Neural cell (in vitro differentiated cells): ENCODE measurements at regions not wholly inside any gene's neighbourhood (a gene's known extent, or its start where the extent isn't known, plus 50 kb on each side); places are given as distances from the start of the nearest gene placed in this dataset.
"Not testable (repeated sequence)": the region's sequence is repeated elsewhere in the genome, so short reads cannot be mapped to it uniquely, and the experiment has no call there.

Experiments
- EP300 ChIP-seq: fragments of 450-650 bp; conservative IDR thresholded peaks from 2 replicates; pipeline ENCODE4 v1.6.1; 2014; ENCODE audit warnings: antibody characterized with exemption, mild to moderate bottlenecking, moderate library complexity; ENCODE audit not compliant: poor library complexity, severe bottlenecking
- EZH2 ChIP-seq: fragments of 200-600, 300-800 bp; shearing (Covaris generic), sonication (generic); IDR thresholded peaks from 2 replicates; pipeline ENCODE4 v1.6.1; 2014; ENCODE audit warnings: antibody characterized with exemption, low read length, borderline replicate concordance, mild to moderate bottlenecking; ENCODE audit not compliant: insufficient read depth, poor library complexity, severe bottlenecking
- RAD21 ChIP-seq: fragments of 450-650 bp; conservative IDR thresholded peaks from 2 replicates; pipeline ENCODE4 v1.6.1; 2014; ENCODE audit warnings: antibody characterized with exemption, mild to moderate bottlenecking, moderate library complexity
- TF ChIP-seq, protein P1 (sequence below): fragments of 450-650 bp; IDR thresholded peaks from 2 replicates; pipeline ENCODE4 v1.5.1; 2014; ENCODE audit warnings: antibody characterized with exemption, mild to moderate bottlenecking, moderate library complexity; ENCODE audit not compliant: poor library complexity, severe bottlenecking
- TF ChIP-seq, protein P2 (sequence below): IDR thresholded peaks from 2 replicates; pipeline ENCODE4 v1.6.1; 2012; ENCODE audit warnings: borderline replicate concordance

DNA sequence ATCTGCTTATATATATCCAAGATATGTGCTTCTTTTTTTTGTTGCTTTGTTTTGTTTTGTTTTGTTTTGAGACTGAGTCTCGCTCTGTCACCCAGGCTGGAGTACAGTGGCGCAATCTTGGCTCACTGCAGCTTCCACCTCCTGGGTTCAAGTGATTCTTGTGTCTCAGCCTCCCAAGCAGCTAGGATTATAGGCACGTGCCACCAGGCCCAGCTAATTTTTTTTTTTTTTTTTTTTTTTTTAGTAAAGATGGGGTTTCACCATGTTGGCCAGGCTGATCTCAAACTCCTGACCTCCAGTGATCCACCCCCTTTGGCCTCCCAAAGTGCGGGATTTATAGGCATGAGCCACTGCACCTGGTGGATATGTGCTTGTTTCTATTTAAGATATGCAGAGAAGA lies 314.6 kb upstream of the G2E3 start:
- TF ChIP-seq, protein P1, sequence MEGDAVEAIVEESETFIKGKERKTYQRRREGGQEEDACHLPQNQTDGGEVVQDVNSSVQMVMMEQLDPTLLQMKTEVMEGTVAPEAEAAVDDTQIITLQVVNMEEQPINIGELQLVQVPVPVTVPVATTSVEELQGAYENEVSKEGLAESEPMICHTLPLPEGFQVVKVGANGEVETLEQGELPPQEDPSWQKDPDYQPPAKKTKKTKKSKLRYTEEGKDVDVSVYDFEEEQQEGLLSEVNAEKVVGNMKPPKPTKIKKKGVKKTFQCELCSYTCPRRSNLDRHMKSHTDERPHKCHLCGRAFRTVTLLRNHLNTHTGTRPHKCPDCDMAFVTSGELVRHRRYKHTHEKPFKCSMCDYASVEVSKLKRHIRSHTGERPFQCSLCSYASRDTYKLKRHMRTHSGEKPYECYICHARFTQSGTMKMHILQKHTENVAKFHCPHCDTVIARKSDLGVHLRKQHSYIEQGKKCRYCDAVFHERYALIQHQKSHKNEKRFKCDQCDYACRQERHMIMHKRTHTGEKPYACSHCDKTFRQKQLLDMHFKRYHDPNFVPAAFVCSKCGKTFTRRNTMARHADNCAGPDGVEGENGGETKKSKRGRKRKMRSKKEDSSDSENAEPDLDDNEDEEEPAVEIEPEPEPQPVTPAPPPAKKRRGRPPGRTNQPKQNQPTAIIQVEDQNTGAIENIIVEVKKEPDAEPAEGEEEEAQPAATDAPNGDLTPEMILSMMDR = not testable (repeated sequence)
- TF ChIP-seq, protein P2, sequence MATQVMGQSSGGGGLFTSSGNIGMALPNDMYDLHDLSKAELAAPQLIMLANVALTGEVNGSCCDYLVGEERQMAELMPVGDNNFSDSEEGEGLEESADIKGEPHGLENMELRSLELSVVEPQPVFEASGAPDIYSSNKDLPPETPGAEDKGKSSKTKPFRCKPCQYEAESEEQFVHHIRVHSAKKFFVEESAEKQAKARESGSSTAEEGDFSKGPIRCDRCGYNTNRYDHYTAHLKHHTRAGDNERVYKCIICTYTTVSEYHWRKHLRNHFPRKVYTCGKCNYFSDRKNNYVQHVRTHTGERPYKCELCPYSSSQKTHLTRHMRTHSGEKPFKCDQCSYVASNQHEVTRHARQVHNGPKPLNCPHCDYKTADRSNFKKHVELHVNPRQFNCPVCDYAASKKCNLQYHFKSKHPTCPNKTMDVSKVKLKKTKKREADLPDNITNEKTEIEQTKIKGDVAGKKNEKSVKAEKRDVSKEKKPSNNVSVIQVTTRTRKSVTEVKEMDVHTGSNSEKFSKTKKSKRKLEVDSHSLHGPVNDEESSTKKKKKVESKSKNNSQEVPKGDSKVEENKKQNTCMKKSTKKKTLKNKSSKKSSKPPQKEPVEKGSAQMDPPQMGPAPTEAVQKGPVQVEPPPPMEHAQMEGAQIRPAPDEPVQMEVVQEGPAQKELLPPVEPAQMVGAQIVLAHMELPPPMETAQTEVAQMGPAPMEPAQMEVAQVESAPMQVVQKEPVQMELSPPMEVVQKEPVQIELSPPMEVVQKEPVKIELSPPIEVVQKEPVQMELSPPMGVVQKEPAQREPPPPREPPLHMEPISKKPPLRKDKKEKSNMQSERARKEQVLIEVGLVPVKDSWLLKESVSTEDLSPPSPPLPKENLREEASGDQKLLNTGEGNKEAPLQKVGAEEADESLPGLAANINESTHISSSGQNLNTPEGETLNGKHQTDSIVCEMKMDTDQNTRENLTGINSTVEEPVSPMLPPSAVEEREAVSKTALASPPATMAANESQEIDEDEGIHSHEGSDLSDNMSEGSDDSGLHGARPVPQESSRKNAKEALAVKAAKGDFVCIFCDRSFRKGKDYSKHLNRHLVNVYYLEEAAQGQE = not testable (repeated sequence)
- not testable (repeated sequence) for TF ChIP-seq EP300, EZH2, RAD21
